Upper lobe of left lung (tissue), 6 donors: ENCODE measurements at regions not wholly inside any gene's neighbourhood (a gene's known extent, or its start where the extent isn't known, plus 50 kb on each side); places are given as distances from the start of the nearest gene placed in this dataset.

Source experiments
- ATAC-seq, 2 donors: fragments of 200-7000 bp; cut with Tn5 transposase; one replicate each; pipeline ENCODE4 v1.9.1; 2022; ENCODE audit warnings: mild to moderate bottlenecking in 2 of 2, moderate library complexity in 2 of 2; ENCODE audit not compliant: low FRiP score in 2 of 2
- DNase-seq, 2 donors: peaks; one replicate each; pipeline ENCODE4 v3.0.0-alpha.2; 2019 to 2020
- H3K27ac ChIP-seq, 4 donors: fragments of 200-600 bp; sonication (generic); one replicate each; pipeline ENCODE4 v1.5.1; 2016 to 2019
- H3K27me3 ChIP-seq, 4 donors: fragments of 200-600 bp; sonication (generic); one replicate each; pipeline ENCODE4 v1.5.1; 2017 to 2019
- H3K36me3 ChIP-seq, 4 donors: fragments of 200-600 bp; sonication (generic); one replicate each; pipeline ENCODE4 v1.5.1; 2016 to 2019
- H3K4me1 ChIP-seq, 4 donors: fragments of 200-600 bp; sonication (generic); one replicate each; pipeline ENCODE4 v1.5.1; 2018 to 2019
- H3K4me3 ChIP-seq, 4 donors: fragments of 200-600 bp; sonication (generic); one replicate each; pipeline ENCODE4 v1.5.1; 2017 to 2019; ENCODE audit warnings: mild to moderate bottlenecking in 2 of 4, moderate library complexity in 1 of 4
- H3K9me3 ChIP-seq, 4 donors: fragments of 200-600 bp; sonication (generic); one replicate each; pipeline ENCODE4 v1.5.1; 2018 to 2019
- EP300 ChIP-seq, 4 donors: sonication (generic); formaldehyde crosslinking; IDR thresholded peaks; one replicate each; pipeline ENCODE4 v1.5.1; 2017; ENCODE audit warnings: antibody characterized with exemption in 4 of 4, control low read depth in 2 of 4
- POLR2A ChIP-seq, 4 donors: fragments of 450-650 bp; IDR thresholded peaks; one replicate each; pipeline ENCODE4 v1.5.1; 2016 to 2017; ENCODE audit warnings: antibody characterized with exemption in 4 of 4, mild to moderate bottlenecking in 2 of 4
- POLR2AphosphoS5 ChIP-seq, 2 donors: sonication (generic); formaldehyde crosslinking; IDR thresholded peaks; one replicate each; pipeline ENCODE4 v1.5.1; 2017; ENCODE audit warnings: antibody characterized with exemption in 2 of 2
- whole genome bisulfite sequencing, 2 donors: methylation state at CpG; one replicate each; pipeline ENCODE4 v1.1.5; 2017 to 2018; 5-methylcytosine and 5-hydroxymethylcytosine counted together
- TF ChIP-seq, protein P1 (sequence below), 6 experiments: fragments of 450-650 bp in 4 of 6; fragments of 200-600 bp in 2 of 6; sonication (generic) in 2 of 6; IDR thresholded peaks; one replicate each; pipeline ENCODE4 v1.5.1; 2016 to 2019; ENCODE audit warnings: antibody characterized with exemption in 6 of 6
- donor health status: DM: no; HTN: no; CAD: no; lungs with moderate emphysema.
- donor health status: DM: no; HTN: yes; CAD: no; lungs with severe emphysema.

DNA sequence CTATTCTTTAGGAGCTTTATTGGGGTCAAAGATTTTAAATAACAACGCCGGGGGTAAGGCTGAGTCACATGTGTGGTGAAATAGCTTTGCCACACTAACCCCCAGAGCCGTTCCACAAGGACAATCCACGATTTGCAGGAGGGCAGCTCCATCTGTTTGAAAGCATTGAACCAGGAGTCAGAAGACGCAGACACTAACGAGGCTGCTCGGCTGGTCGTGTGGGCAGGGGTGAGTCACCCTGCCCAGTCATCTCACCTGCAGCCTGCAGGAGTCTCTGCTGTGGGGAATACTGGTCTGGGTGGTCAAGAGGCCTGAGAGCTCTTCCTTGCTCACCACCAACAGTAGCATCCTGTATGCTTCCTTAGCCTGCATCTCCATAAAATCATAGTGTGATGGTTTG lies 149.2 kb upstream of the NCK2 start:
- no peak overlapping the region for H3K4me3 ChIP-seq
- ATAC-seq (no peak), DNase-seq (no peak)
- no peaks in the 10 kb centered on the region for H3K4me1 ChIP-seq
- H3K9me3 ChIP-seq: no peaks in the 10 kb centered on the region
- no peaks in the 10 kb centered on the region for H3K36me3 ChIP-seq
- 74 to 80% methylated on average over 8 of the region's 8 CpGs for WGBS, 2 donors
- H3K27ac ChIP-seq: no peak overlapping the region
- H3K27me3 ChIP-seq: no peaks in the 10 kb centered on the region
- TF ChIP-seq POLR2A (IDR thresholded peaks at IDR 0.05) (no peak), EP300 (IDR thresholded peaks at IDR 0.05) (no peak), POLR2AphosphoS5 (IDR thresholded peaks at IDR 0.05) (no peak)
- TF ChIP-seq, protein P1, sequence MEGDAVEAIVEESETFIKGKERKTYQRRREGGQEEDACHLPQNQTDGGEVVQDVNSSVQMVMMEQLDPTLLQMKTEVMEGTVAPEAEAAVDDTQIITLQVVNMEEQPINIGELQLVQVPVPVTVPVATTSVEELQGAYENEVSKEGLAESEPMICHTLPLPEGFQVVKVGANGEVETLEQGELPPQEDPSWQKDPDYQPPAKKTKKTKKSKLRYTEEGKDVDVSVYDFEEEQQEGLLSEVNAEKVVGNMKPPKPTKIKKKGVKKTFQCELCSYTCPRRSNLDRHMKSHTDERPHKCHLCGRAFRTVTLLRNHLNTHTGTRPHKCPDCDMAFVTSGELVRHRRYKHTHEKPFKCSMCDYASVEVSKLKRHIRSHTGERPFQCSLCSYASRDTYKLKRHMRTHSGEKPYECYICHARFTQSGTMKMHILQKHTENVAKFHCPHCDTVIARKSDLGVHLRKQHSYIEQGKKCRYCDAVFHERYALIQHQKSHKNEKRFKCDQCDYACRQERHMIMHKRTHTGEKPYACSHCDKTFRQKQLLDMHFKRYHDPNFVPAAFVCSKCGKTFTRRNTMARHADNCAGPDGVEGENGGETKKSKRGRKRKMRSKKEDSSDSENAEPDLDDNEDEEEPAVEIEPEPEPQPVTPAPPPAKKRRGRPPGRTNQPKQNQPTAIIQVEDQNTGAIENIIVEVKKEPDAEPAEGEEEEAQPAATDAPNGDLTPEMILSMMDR (IDR thresholded peaks at IDR 0.05): no peak

DNA sequence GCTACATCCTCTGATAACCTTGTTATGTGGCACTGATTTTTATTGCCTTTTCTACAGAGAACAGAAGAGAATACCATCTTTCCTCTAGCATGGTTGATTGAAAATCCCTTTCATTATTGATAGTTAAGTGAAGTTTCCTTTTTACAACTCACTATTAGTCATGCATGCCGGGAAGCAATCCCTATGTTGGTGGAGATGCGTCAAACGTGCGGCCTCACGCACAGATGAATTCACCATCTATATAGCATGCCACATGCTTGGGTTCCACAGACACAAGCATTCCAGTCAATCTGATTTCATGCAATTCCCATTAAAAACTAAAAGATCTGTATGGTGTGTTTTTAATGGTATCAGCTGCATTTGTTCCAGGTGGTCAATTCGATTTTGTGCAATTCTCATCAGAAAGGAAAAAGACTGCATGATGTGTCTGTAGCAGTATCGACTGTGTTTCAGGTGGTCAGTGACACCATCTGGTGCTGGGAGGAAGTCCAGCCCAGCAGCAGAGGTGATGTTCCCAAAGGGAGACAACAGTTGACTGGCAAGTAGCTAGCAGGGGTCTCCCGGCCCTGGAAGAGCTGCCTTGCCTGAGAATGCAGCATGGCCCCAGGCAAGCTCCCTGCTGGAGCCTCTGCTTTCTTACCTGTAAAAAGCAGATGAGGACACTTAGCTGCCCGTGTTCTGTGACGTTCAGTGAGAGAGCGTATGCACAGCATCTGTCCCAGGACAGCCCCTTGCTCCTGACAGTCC lies 151.3 kb upstream of the NCK2 start:
- WGBS, 2 donors: 87 to 88% methylated on average over 8 to 11 of the region's 11 CpGs
- no peaks in the 10 kb centered on the region for H3K36me3 ChIP-seq
- no peak for ATAC-seq
- H3K27ac ChIP-seq: no peak overlapping the region
- no peaks in the 10 kb centered on the region for H3K4me1 ChIP-seq
- H3K9me3 ChIP-seq: peaks cover 0 to 10% (median 4%) of the 10 kb centered on the region in 4 donors
- H3K4me3 ChIP-seq: no peak overlapping the region
- H3K27me3 ChIP-seq: no peaks in the 10 kb centered on the region
- TF ChIP-seq POLR2AphosphoS5 (IDR thresholded peaks at IDR 0.05) (no peak), POLR2A (IDR thresholded peaks at IDR 0.05) (no peak), EP300 (IDR thresholded peaks at IDR 0.05) (no peak)
- TF ChIP-seq, protein P1 (IDR thresholded peaks at IDR 0.05): no peak
- DNase-seq: no peak

DNA sequence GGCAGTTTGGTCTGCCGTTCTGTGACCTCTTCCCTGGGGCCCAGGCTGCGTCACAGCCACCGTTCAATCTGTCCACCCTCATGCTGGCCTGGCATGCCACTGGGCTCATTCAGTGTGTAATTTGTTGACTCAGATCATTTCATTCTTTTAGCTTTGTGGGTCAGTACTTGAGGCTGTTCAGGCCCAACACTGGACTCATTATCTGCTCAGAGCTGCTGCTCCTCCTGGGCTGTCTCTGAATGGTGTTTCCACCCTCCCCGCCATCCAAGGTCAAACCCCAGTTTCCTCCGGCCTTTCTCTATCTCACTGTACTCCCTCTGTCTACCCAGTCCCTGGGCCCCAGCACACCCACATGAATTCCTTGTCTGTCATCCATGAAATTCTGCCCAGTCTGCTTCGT lies 152.4 kb upstream of the NCK2 start:
- no peak overlapping the region for H3K4me3 ChIP-seq
- no peaks in the 10 kb centered on the region for H3K4me1 ChIP-seq
- WGBS, 2 donors: 85 to 86% methylated on average over 6 of the region's 6 CpGs
- H3K9me3 ChIP-seq: peaks cover 0 to 10% (median 4%) of the 10 kb centered on the region in 4 donors
- TF ChIP-seq POLR2A (IDR thresholded peaks at IDR 0.05) (no peak), POLR2AphosphoS5 (IDR thresholded peaks at IDR 0.05) (no peak), EP300 (IDR thresholded peaks at IDR 0.05) (no peak)
- TF ChIP-seq, protein P1 (IDR thresholded peaks at IDR 0.05): no peak
- H3K36me3 ChIP-seq: no peaks in the 10 kb centered on the region
- no peak overlapping the region for H3K27ac ChIP-seq
- ATAC-seq (no peak), DNase-seq (no peak)
- no peaks in the 10 kb centered on the region for H3K27me3 ChIP-seq

DNA sequence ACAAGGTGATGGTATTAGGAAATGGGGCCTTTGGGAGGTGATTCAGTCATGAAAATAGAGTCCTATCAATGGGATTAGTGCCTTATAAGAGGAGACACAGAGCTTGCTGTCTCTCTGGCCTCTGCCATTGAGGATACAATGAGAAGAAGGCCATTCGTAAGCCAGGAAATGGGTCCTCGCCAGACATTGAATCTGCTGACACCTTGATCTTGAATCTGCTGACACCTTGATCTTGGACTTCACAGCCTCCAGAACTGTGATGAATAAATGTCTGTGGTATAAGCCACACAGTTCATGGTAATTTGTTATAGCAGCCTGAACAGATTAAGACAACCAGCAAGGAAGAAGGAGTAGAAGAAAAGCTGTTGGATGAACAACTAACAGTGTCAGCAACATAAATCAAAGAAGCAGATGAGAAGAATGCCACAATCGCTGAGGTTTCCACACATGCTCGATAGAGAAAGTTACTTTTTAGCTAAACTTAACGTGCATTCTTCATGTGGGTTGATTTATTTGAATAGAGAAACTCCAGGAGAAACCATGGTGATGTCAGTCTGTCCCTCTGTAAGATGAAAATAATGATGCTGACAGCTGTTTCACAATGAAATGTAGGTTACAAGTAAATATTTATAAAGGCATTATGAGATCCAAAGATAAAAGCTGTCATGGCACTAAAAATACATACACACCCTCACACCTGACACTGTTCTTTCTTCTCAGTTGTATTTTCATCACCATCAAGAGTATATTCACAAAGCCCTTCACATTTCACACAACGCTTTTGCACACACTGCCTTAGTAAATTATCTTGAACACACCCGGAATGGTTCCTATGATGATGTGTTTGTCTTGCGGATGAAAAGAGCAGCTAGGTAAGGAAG lies 153.7 kb upstream of the NCK2 start:
- Histone ChIP-seq H3K4me3 (no peak overlapping the region), H3K27ac (no peak overlapping the region), H3K36me3 (no peaks in the 10 kb centered on the region), H3K4me1 (no peaks in the 10 kb centered on the region), H3K27me3 (no peaks in the 10 kb centered on the region), H3K9me3 (peaks cover 0 to 10% (median 4%) of the 10 kb centered on the region in 4 donors)
- DNase-seq (no peak), ATAC-seq (no peak)
- TF ChIP-seq POLR2A (IDR thresholded peaks at IDR 0.05): no peak
- TF ChIP-seq, protein P1 (IDR thresholded peaks at IDR 0.05): no peak
- TF ChIP-seq POLR2AphosphoS5 (IDR thresholded peaks at IDR 0.05): no peak
- TF ChIP-seq EP300 (IDR thresholded peaks at IDR 0.05): no peak
- WGBS, 2 donors: 71 to 77% methylated on average over 8 of the region's 8 CpGs
